DND-41 (cell line): ENCODE measurements at regions not wholly inside any gene's neighbourhood (a gene's known extent, or its start where the extent isn't known, plus 50 kb on each side); places are given as distances from the start of the nearest gene placed in this dataset.

Source experiments
- ATAC-seq: fragments of 200-7000 bp; cut with Tn5 transposase; 3 replicates; pipeline ENCODE4 v1.9.1; 2021; ENCODE audit warnings: low read depth; ENCODE audit not compliant: insufficient read depth
- DNase-seq: peaks from one replicate; pipeline ENCODE4 v3.0.0-alpha.2; 2020
- H2AFZ ChIP-seq: 2 replicates; pipeline ENCODE4 v1.6.0; 2012; ENCODE audit warnings: low read depth, low read length
- H3K27ac ChIP-seq: 2 replicates; pipeline ENCODE4 v1.5.1; 2012; ENCODE audit warnings: low read length, inconsistent platforms
- H3K27me3 ChIP-seq: fragments of 200-600 bp; sonication (generic); 2 replicates; pipeline ENCODE4 v1.6.0; 2012; ENCODE audit warnings: low read length, mild to moderate bottlenecking, inconsistent platforms; ENCODE audit not compliant: insufficient read depth, poor library complexity
- H3K36me3 ChIP-seq: 2 replicates; pipeline ENCODE4 v1.5.1; 2012; ENCODE audit warnings: low read length, inconsistent platforms; ENCODE audit not compliant: insufficient read depth
- H3K4me1 ChIP-seq: 2 replicates; pipeline ENCODE4 v1.5.1; 2012; ENCODE audit warnings: mild to moderate bottlenecking, low read length; ENCODE audit not compliant: insufficient read depth
- H3K4me2 ChIP-seq: 2 replicates; pipeline ENCODE4 v1.6.0; 2012; ENCODE audit warnings: mild to moderate bottlenecking, moderate library complexity, low read length, inconsistent platforms; ENCODE audit not compliant: insufficient read depth
- H3K4me3 ChIP-seq, 2 experiments: fragments of 200-600 bp in 1 of 2; shearing (Covaris generic) in 1 of 2; 2 replicates each; pipeline ENCODE4 v1.5.1; 2012 to 2016; ENCODE audit warnings: inconsistent platforms in 2 of 2, low read length in 2 of 2, mild to moderate bottlenecking in 2 of 2, low read depth in 1 of 2, moderate library complexity in 1 of 2
- H3K79me2 ChIP-seq: 2 replicates; pipeline ENCODE4 v1.6.0; 2012; ENCODE audit warnings: low read length, inconsistent platforms; ENCODE audit not compliant: insufficient read depth
- H3K9ac ChIP-seq: 2 replicates; pipeline ENCODE4 v1.6.0; 2012; ENCODE audit warnings: low read depth, mild to moderate bottlenecking, inconsistent platforms, low read length, moderate library complexity
- H3K9me3 ChIP-seq: 2 replicates; pipeline ENCODE4 v1.5.1; 2012; ENCODE audit warnings: low read length, moderate library complexity, mild to moderate bottlenecking, inconsistent platforms; ENCODE audit not compliant: insufficient read depth, severe bottlenecking
- H4K20me1 ChIP-seq: 2 replicates; pipeline ENCODE4 v1.6.0; 2012; ENCODE audit warnings: low read length; ENCODE audit not compliant: insufficient read depth
- CTCF ChIP-seq: IDR thresholded peaks from 2 replicates; pipeline ENCODE4 v1.5.1; 2012; ENCODE audit warnings: borderline replicate concordance, low read length, moderate library complexity, mild to moderate bottlenecking; ENCODE audit not compliant: poor library complexity, severe bottlenecking; ENCODE audit errors: extremely low read depth
- EZH2 ChIP-seq: IDR thresholded peaks from 3 replicates; pipeline ENCODE4 v1.6.1; 2012; ENCODE audit warnings: borderline replicate concordance, low read depth, mild to moderate bottlenecking, moderate library complexity, low read length, inconsistent platforms; ENCODE audit not compliant: severe bottlenecking

GRCh38 chr3:173306110-173306509 is 91.4 kb upstream of the NLGN1 start:
- no peak overlapping the region for H3K4me2 ChIP-seq
- H3K27ac ChIP-seq = no peak overlapping the region
- no peaks in the 10 kb centered on the region for H3K9me3 ChIP-seq
- H3K27me3 ChIP-seq = no peaks in the 10 kb centered on the region
- no peak overlapping the region for H2AFZ ChIP-seq
- no peak overlapping the region for H3K4me3 ChIP-seq
- no peaks in the 10 kb centered on the region for H4K20me1 ChIP-seq
- ATAC-seq = no peak
- no peaks in the 10 kb centered on the region for H3K79me2 ChIP-seq
- no peak for DNase-seq
- no peak overlapping the region for H3K9ac ChIP-seq
- H3K36me3 ChIP-seq = no peaks in the 10 kb centered on the region
- H3K4me1 ChIP-seq = no peaks in the 10 kb centered on the region
- TF ChIP-seq CTCF = no peak
- TF ChIP-seq EZH2 = no peak

GRCh38 chr3:173304182-173304800 is 93.3 kb upstream of the NLGN1 start:
- Histone ChIP-seq H3K4me2 (no peak overlapping the region), H3K36me3 (no peaks in the 10 kb centered on the region)
- no peak for ATAC-seq

GRCh38 chr3:173301647-173302046 is 95.9 kb upstream of the NLGN1 start:
- ATAC-seq (no peak), DNase-seq (no peak)
- Histone ChIP-seq H3K4me1 (no peaks in the 10 kb centered on the region), H3K27ac (no peak overlapping the region), H3K27me3 (no peaks in the 10 kb centered on the region), H3K79me2 (no peaks in the 10 kb centered on the region), H3K9ac (no peak overlapping the region), H2AFZ (no peak overlapping the region), H3K4me3 (no peak overlapping the region), H3K4me2 (no peak overlapping the region), H3K9me3 (no peaks in the 10 kb centered on the region), H3K36me3 (no peaks in the 10 kb centered on the region), H4K20me1 (no peaks in the 10 kb centered on the region)
- TF ChIP-seq CTCF (no peak), EZH2 (no peak)

More at GRCh38 chr3:173304182-173304800, 93.3 kb upstream of the NLGN1 start:
- Histone ChIP-seq H3K27me3 (no peaks in the 10 kb centered on the region), H3K9me3 (no peaks in the 10 kb centered on the region), H3K79me2 (no peaks in the 10 kb centered on the region), H3K9ac (no peak overlapping the region), H2AFZ (no peak overlapping the region), H3K4me1 (no peaks in the 10 kb centered on the region), H3K27ac (no peak overlapping the region), H3K4me3 (no peak overlapping the region), H4K20me1 (no peaks in the 10 kb centered on the region)
- TF ChIP-seq CTCF (no peak), EZH2 (no peak)
- no peak for DNase-seq

GRCh38 chr3:173289072-173289471 is 108.5 kb upstream of the NLGN1 start:
- no peaks in the 10 kb centered on the region for H3K4me1 ChIP-seq
- TF ChIP-seq EZH2 (no peak), CTCF (no peak)
- DNase-seq = no peak
- H3K79me2 ChIP-seq = no peaks in the 10 kb centered on the region
- no peaks in the 10 kb centered on the region for H4K20me1 ChIP-seq
- no peak overlapping the region for H3K4me3 ChIP-seq
- no peak overlapping the region for H2AFZ ChIP-seq
- no peak overlapping the region for H3K4me2 ChIP-seq
- ATAC-seq = no peak
- H3K9ac ChIP-seq = no peak overlapping the region
- no peak overlapping the region for H3K27ac ChIP-seq
- H3K27me3 ChIP-seq = no peaks in the 10 kb centered on the region
- no peaks in the 10 kb centered on the region for H3K9me3 ChIP-seq
- no peaks in the 10 kb centered on the region for H3K36me3 ChIP-seq
